Activated B cell treated with CpG ODN at 0.5 μM for 24 hours (primary cell): ENCODE measurements at regions not wholly inside any gene's neighbourhood (a gene's known extent, or its start where the extent isn't known, plus 50 kb on each side); places are given as distances from the start of the nearest gene placed in this dataset.
"Not testable (repeated sequence)": the region's sequence is repeated elsewhere in the genome, so short reads cannot be mapped to it uniquely, and the experiment has no call there.

ENCODE experiments used
- ATAC-seq: fragments of 200-7000 bp; cut with Tn5 transposase; one replicate; pipeline ENCODE4 v1.10.0; 2021; ENCODE audit warnings: low read depth, mild to moderate bottlenecking, moderate library complexity
- CTCF ChIA-PET: fragments of 350-600 bp; sonication (Branson Sonifier 250); formaldehyde crosslinking; loops from one replicate; lab custom pipeline; 2021; ENCODE audit warnings: antibody characterized with exemption; lab: Charles Lee
- POLR2A ChIA-PET: fragments of 350-600 bp; sonication (Branson Sonifier 250); formaldehyde crosslinking; loops from one replicate; lab custom pipeline; 2021; ENCODE audit warnings: antibody characterized with exemption; lab: Charles Lee
- DNase-seq: peaks from one replicate; pipeline ENCODE4 v3.0.0; 2022
- H3K27ac Mint-ChIP-seq: one replicate; pipeline ENCODE4 v1.8.0; 2020; ENCODE audit warnings: mixed read lengths
- H3K27me3 Mint-ChIP-seq: one replicate; pipeline ENCODE4 v1.8.0; 2021; ENCODE audit warnings: mixed read lengths
- H3K36me3 Mint-ChIP-seq: one replicate; pipeline ENCODE4 v1.8.0; 2021; ENCODE audit warnings: low read depth, mixed read lengths
- H3K4me1 Mint-ChIP-seq: one replicate; pipeline ENCODE4 v1.8.0; 2021; ENCODE audit warnings: mixed read lengths
- H3K4me3 Mint-ChIP-seq: one replicate; pipeline ENCODE4 v1.8.0; 2020; ENCODE audit warnings: mild to moderate bottlenecking, mixed read lengths
- H3K9me3 Mint-ChIP-seq: one replicate; pipeline ENCODE4 v1.8.0; 2020; ENCODE audit warnings: mixed read lengths
- CTCF ChIP-seq: fragments of 200-600 bp; IDR thresholded peaks from one replicate; pipeline ENCODE4 v1.8.0; 2022; ENCODE audit warnings: antibody characterized with exemption, mild to moderate bottlenecking
- intact Hi-C: fragments of 100-400 bp; cut with micrococcal nuclease; formaldehyde crosslinking; loops from one replicate; pipeline ENCODE4 v1.15.1; 2024

- Mint-ChIP-seq H3K9me3 (peaks cover 11% of the 10 kb centered on the region), H3K27me3 (no peaks in the 10 kb centered on the region), H3K36me3 (no peaks in the 10 kb centered on the region), H3K27ac (no peak overlapping the region), H3K4me3 (no peak overlapping the region), H3K4me1 (no peaks in the 10 kb centered on the region)
- ATAC-seq, result no peak
- no peak for TF ChIP-seq CTCF
- CTCF ChIA-PET, result no interaction called here
- intact Hi-C loops, result no loop called here
- no peak for DNase-seq
- POLR2A ChIA-PET, result no interaction called here
These were observed 414.9 kb downstream of the KCNJ2 start for GRCh38 chr17:70584255-70584654.

- TF ChIP-seq CTCF, result no peak
- Mint-ChIP-seq H3K27me3 (no peaks in the 10 kb centered on the region), H3K9me3 (peaks cover 4% of the 10 kb centered on the region), H3K4me1 (no peaks in the 10 kb centered on the region), H3K27ac (no peak overlapping the region), H3K36me3 (no peaks in the 10 kb centered on the region), H3K4me3 (no peak overlapping the region)
- POLR2A ChIA-PET, result no interaction called here
- intact Hi-C loops, result no loop called here
- DNase-seq, result no peak
- no peak for ATAC-seq
- CTCF ChIA-PET, result no interaction called here
These were observed 418.7 kb downstream of the KCNJ2 start for GRCh38 chr17:70588003-70588402.

- H3K36me3 Mint-ChIP-seq, result no peaks in the 10 kb centered on the region
These were observed 428.4 kb downstream of the KCNJ2 start for GRCh38 chr17:70597774-70598173.

GRCh38 chr17:70599198-70599597, 429.9 kb downstream of the KCNJ2 start:
- Mint-ChIP-seq H3K27me3 (no peaks in the 10 kb centered on the region), H3K4me3 (no peak overlapping the region), H3K9me3 (no peaks in the 10 kb centered on the region), H3K27ac (no peak overlapping the region), H3K36me3 (no peaks in the 10 kb centered on the region), H3K4me1 (no peaks in the 10 kb centered on the region)
- TF ChIP-seq CTCF, result no peak
- CTCF ChIA-PET, result no interaction called here
- intact Hi-C loops, result no loop called here
- ATAC-seq (no peak), DNase-seq (no peak)
- POLR2A ChIA-PET, result no interaction called here

More at GRCh38 chr17:70597774-70598173, 428.4 kb downstream of the KCNJ2 start:
- Mint-ChIP-seq H3K9me3 (no peaks in the 10 kb centered on the region), H3K27ac (no peak overlapping the region), H3K4me1 (no peaks in the 10 kb centered on the region), H3K4me3 (no peak overlapping the region), H3K27me3 (no peaks in the 10 kb centered on the region)
- DNase-seq (no peak), ATAC-seq (no peak)
- CTCF ChIA-PET, result no interaction called here
- POLR2A ChIA-PET, result no interaction called here
- intact Hi-C loops, result no loop called here
- TF ChIP-seq CTCF, result no peak

- intact Hi-C loops, H3K36me3 Mint-ChIP-seq, H3K4me3 Mint-ChIP-seq, DNase-seq, ATAC-seq, CTCF ChIA-PET, H3K4me1 Mint-ChIP-seq, H3K27ac Mint-ChIP-seq, POLR2A ChIA-PET, H3K9me3 Mint-ChIP-seq, H3K27me3 Mint-ChIP-seq: not testable (repeated sequence)
These were observed 430.6 kb downstream of the KCNJ2 start for GRCh38 chr17:70599945-70600344.

- intact Hi-C loops, result no loop called here
- H3K27ac Mint-ChIP-seq, result no peak overlapping the region
- DNase-seq, result no peak
- H3K36me3 Mint-ChIP-seq, result no peaks in the 10 kb centered on the region
- H3K4me1 Mint-ChIP-seq, result no peaks in the 10 kb centered on the region
- H3K4me3 Mint-ChIP-seq, result no peak overlapping the region
- ATAC-seq, result no peak
- no peaks in the 10 kb centered on the region for H3K9me3 Mint-ChIP-seq
- CTCF ChIA-PET, result no interaction called here
- POLR2A ChIA-PET, result no interaction called here
- H3K27me3 Mint-ChIP-seq, result no peaks in the 10 kb centered on the region
- TF ChIP-seq CTCF, result no peak
These were observed 433.9 kb downstream of the KCNJ2 start for GRCh38 chr17:70603226-70603625.
